Stimulated activated CD4-positive, alpha-beta T cell treated with anti-CD3 and anti-CD28 coated beads, TNF-alpha, amount 100 ng/mL, for 1 hour (primary cell): ENCODE measurements at regions not wholly inside any gene's neighbourhood (a gene's known extent, or its start where the extent isn't known, plus 50 kb on each side); places are given as distances from the start of the nearest gene placed in this dataset.

Experiments used
- DNase-seq, 3 donors: peaks; one replicate each; pipeline ENCODE4 v3.0.0-alpha.2; 2020; ENCODE audit warnings: low read depth in 3 of 3, low spot score in 1 of 3

DNA sequence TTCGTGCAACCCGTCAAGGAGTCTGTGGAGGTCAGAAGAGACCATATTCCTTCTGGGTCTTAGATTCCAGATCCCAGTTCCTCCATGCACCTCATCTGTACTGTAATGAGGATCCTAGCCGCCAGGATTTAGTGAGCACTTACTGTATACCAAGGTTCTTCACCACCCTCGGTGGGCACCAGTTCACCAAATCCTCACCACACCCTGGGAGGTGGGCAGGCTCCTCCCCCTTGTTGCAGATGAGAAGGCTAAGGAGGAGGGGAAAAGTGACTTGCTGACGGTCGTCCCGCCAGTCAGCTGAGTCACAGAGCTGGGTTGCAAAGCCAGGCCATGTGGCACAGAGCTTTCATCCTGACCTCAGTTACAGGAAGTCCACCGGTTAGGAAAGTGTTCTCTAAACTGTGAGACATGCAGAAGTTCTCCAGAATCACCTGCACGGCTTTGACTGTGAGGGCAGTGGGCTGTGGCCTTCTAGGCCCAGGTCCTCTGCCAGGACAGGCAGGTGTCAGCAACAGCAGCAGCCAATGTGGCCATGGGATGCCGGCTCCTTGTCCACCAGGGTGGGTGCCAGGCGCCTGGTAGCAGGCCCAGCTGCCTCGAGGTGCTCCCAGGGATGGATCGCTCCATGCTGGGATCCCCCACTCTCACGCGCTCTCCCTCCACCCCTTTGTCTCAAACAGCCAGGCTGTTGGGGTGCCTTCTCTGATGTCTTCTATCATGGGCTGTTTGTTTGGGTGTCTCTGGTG is 240.3 kb upstream of the GSE1 start:
- DNase-seq: no peak

DNA sequence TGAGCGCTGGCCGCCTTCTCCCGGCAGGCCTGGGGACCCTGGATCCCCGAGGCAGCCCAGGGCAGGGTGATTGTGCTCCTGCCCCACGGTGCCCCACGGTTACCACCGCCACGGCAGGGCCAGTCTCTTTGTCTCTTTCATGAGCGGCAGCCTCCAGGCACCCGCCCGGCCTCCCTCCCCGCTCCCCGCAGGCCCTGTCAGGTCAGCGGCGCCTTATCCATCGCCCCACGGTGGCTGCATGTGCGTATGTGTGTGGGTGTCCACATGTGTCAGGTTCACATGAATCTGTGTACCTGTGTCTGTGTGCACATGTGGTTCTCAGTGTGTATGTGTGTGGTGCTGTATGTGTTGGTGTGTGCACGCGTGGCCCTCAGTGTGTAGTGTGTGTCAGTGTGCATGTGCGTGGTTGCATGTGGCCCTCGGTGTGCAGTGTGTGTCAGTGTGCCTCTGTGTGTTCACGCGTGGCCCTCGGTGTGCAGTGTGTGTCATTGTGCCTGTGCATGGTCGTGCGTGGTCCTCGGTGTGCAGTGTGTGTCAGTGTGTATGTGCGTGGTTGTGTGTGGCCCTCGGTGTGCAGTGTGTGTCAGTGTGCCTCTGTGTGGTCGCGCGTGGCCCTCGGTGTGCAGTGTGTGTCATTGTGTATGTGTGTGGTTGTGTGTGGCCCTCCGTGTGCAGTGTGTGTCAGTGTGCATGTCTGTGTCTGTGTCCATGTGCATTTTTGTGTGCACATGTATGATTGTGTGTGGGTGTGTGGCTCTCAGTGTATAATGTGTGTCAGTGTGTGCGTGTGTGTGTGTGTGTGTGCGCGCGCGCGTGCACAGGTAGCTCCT is 239.2 kb upstream of the GSE1 start:
- DNase-seq: no peak

DNA sequence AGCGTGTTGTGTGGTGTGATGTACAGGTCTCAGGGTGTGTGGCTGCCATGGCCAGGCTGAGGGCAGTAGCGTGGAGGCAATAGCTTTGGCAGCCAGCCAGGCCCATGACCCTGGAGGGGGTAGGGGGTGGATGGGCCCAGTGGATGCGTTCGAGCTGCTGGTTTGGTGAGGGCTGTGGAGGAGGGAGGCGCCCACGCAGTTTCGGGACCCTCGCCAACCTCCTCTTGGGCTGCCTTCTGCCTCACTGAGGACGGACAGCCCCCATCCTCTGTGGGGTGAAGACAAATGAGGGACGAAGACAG is 238.6 kb upstream of the GSE1 start:
- DNase-seq: no peak

DNA sequence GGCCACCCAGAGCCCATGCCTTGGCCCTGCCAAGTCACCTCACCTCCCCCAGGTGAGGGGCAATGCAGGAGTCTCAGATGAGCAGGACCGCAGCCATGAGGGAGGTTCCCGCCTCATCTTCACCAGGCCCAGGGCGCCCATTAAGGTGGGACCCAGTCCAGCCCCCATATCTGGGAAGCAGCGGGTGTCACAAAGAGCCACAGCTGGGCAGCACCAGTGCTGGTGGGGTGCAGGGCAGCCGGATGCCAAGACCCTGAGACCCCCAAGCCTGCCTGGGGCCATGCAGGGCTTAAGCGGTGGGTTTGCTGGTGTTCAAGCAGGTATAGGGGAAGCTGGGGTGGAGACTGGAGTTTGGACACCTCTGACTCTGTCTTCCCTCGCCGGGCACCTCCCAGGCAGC is 237.8 kb upstream of the GSE1 start:
- DNase-seq: no peak

DNA sequence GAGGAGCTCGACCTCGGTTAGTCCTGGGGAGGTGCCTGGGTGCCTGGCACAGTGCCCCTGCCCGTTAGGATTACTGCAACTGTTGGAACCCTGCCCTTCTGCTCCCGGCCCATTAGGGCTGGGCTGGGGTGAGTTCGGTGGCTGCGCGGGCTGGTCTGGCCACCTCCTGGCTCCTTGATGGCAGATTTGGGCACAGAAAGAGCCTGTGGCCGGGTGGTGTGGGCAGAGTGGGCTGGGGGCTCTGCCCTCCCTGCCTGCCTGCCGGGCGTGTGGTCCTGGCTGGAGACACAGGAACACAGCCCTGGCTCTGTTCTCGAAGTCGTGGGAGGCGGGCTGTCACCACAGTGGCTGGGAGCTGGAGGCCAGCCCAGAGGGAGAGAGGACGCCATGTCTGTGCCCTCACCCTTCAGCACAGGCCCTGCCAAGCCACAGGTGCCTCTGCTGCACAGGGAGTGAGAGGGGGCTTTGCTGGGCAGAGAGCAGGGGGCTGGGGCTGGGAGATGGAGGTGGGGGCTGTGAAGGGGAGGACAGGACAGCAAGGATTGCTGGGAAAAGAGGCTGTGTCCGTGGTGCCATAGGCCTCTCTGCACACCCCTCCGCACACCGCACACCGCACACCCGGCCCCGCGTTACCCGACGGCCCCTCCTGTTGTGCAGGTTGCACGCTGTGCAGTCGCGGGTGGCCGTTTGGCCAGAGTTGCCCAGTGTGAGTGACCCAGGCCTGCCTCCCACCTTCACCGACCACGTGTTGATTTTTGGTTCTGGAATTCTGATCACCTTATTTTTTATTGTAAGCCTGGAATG is 236.6 kb upstream of the GSE1 start:
- no peak for DNase-seq

DNA sequence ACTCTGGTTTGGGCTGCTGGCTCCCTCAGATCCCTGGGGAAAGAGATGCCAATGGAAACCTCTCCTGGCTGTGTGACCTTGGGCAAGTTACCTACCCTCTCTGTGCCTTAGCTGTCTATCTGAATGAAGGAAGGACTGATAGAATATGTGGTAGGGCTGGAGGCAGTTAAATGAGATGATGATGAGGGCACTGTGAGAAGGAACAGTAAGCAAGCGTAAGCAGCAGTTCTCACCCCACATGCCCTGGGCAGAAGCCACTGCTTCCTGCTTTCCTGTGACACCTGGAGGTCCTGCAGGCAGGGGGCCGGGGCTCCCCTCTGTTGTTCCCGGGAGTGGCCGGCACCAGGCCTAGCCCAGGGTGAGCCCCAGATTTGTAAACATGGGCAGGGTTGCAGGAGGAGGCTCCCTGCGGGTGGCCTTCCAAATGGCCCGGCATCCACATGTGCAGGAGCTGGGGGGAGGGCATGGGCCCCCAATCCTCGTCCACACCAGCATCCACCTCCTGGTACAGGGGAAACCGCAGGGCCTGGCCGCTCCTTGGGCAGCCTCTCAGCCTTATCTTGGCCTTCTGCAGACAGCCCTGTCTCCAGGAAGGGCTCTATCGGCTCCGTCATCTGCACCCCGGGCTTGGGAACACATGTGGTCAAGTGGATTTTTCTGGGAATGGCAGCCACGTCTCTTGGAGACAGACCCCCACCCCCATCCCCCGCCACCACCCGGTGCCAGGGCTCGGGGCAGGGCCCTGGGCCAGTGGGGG is 235.6 kb upstream of the GSE1 start:
- DNase-seq: no peak

DNA sequence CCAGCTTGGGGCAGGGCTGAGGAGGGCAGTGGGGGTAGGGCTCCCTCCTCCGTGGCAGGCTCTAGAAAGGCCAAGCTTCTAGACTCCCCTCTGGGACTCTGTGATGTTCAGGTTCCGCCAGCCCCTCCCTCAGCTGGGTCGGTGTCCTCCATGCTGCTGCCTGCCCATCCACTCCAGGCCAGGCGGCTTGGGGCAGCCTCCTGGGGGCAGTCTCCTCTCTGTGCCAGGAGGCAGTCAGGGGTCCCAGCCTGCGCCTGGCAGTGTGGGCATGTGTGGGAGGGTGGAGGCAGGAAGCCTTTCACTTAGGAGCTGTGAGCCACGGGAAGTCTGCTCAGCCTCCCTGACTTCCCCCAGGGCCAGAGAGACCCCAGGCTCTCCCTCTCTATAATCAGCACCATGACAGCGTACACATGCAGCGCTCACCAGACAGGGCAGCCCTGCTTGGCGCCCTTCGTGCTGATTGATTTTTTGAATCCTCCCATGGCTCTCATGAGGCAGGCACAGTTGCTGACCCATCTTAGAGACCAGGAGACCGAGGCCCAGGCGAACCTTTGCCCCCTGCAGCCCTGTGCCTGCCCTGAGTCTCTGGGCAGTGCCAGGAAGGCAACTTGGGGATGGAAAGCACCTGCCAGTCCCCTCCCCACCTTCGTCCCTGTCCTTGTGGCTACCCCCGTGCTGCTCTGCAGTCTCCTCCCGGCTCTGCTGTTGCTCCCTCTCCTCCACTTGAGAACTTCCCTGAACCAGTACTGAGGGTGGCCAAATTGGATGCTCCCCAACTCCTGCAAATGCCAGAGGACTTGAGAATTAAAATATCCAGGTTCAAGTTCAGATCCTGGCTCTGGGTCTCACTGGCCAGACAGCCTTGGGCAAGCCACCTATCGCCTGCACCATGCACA is 234.7 kb upstream of the GSE1 start:
- DNase-seq: no peak

DNA sequence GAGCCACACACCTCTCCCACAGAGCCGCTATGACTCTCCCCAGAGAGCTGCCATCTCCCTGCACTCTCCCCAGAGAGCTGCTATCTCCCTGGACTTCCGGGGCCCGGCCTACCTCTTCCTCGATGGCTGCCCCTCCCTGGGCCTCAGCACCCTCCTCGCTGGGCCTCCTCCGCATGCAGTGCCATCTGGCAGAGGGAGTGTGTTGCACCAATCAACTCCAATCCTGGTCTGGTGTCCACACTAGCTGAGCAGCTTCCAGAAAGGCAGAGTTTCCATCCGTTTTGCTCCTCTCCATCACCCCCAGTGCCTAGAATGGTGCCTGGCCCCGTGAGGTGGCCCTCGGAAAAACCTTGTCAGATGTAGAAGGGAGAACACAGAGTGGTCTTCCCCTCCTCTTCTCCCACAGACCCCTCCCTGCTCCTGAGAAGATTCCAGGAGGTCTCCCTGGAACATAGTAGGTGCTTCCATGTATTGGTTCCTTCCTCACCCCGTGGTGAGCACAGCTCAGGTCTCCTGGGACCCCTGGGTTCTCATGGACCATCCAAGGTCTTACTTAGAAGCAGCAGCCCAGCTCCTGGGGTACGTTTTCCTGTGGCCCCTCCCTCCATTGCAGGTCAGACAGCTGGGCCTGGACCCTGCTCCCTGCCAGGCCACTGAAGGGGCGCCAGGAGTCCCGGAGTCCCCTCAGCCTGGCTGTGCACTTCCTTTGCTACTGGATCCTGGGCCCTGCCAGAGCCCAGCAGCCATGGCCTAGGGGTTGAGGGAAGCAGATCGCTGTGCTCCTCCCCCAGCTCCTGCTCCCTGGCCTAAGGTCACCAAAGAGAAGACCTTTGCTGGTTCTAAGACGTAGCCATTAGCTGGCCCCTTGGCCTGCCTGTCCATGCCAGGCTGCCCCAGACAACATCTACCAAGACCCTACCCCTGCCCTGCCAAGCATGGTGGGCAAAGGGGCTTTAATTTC is 233.8 kb upstream of the GSE1 start:
- no peak for DNase-seq

DNA sequence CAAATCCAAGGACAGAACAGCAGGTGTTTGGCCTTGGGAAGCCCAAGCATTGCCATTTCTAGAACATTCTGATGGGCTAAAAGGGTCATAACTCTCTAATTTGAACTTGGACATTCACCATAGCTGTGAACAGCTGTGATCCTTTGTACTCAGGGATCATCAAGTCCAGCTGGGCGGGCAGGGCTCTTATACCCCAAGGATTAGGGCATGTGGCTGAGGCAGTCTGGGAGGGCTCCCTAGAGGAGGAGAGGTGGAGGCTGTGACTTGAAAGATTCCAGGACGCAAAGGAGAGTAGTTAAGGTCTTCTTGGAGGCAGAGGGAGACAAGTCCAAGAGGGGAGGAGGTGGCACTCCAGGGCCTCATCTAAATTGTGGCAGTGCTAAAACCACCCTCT is 233.1 kb upstream of the GSE1 start:
- DNase-seq: no peak

DNA sequence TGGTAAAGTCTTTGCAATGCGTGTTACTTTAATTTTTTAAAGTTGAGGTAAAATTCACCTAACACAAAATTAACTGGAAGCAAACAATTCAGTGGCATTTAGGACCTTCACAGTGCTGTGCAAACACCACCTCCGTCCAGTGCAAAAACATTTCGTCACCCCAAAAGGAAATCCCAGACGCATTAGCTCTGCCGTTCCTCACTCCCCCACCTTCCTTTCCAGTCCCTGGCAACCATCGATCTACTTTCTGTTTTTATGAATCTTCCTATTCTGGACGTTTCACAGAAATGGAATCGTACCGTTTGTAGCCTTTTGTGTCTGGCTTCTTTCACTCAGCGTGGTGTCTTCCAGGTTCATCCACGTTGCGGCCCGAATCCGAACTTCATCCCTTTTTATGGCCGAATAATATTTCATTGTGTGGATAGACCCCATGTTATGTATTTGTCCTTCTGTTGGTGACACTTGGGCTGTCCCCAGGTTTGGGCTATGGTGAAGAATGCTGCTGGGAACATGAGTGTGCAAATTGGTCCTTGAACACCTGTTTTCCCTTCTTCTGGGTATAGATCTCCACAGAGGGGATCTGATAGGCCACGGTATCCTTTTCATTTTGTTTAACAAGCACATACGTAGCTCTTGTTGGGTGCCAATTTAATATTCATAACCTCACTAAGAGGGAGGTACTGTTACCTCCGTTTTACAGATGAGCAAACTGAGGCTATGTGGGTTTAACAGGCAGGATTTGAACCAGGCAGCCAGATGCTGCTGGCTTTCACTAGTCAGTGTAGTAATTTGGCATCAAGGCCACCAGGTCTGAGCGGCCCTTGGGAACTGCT is 232.0 kb upstream of the GSE1 start:
- DNase-seq: no peak

DNA sequence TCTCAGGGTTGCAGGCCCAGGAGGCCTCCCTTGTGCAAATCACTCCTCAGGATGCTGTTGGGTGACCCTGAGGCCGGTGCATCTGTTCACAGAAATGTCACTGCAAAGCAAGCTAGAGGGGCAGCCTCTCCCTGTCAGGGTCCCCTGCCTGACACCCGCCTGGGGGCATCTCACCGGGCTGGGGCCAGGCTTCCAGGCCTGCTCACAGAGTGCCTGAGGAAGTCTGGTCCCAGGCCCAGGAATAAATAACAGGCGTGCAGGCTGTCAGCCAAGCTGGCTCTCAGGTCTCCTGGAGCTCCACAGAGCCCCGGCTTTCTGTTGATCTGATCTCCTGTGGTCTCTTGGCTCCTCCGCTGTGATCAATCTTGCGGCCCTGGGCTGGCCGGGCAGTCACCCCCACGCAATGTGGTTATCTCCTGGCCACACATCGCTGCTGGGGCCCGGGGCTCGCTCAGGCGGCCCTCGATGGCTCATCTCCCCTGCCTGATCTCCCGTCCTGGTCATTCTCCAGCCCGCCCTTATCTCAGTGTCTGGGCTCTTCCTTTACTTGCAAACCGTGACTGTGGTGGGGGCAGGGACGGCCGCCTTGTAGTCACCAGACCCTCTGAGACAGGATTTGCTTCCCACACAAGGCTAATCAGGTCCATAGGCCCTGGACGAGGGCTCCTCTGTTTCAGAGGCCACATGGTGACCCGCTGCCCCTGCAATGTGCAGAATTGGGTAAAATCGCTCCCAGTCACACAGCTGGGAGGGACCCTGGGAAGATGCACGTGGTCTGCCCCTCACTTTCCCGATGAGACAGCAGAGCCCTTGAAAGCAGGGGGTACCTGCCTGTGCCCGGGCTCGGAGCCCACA is 231.2 kb upstream of the GSE1 start:
- DNase-seq: no peak

DNA sequence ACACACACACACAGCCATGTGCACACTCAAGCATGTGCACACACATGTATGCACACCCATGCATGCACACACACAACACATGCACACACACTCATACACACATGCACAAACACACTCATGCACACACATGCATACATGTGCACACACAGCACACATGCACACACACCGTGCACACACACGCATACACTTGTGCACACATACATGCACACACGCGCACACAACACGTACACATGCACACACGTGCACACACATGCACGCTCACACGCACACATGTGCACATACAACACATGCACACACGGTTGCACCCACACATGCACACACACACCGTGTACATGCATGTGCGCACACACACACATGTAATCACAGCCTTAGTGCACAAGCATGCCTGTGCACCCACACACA is 230.4 kb upstream of the GSE1 start:
- DNase-seq: no peak

DNA sequence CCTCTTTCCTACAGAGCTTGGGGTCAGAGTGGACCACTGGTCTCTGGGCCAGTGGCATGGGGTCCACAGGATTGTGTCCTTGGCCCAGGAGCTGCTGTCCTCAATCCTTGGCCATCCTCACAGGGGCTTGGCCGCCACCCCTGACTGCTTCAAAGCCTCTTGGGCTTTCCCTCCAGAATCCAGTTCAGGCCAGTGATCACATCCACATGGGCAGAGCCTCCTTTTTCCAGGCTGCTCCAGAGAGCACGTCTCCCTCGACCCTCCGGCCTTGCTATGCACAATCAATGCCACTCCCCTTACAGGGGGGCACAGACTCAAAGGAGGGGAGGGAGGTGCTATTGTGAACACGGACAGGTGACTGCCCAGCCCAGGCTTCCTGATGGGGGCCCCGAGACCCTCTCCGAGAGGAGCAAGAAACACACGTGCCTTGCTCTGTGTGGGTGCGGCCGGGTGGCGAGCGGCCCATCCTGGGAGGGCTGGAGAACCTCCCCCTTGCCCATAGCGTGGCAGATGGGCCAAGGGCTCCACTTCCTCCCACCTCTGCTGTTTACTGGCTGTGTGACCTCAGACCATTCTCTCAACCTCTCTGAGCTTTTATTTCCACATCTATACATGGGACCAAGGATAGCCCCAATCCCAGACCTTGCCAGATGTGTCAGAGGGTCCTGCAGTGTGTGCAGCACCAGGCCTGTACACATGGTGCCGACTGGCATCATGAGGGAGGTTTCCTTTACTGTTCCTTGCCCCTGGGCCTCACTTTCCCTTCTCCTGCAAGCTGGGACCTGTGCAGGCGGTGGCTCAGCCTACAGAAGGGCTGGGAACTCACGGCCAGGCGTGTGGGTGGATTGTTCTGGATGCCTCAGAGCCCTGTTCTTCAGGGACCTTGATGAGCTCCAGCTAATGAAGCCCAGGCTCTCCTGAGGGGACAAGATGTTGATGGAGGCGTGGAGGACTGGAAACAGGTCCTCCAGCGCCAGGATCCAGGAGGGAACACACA is 229.0 kb upstream of the GSE1 start:
- DNase-seq: no peak

DNA sequence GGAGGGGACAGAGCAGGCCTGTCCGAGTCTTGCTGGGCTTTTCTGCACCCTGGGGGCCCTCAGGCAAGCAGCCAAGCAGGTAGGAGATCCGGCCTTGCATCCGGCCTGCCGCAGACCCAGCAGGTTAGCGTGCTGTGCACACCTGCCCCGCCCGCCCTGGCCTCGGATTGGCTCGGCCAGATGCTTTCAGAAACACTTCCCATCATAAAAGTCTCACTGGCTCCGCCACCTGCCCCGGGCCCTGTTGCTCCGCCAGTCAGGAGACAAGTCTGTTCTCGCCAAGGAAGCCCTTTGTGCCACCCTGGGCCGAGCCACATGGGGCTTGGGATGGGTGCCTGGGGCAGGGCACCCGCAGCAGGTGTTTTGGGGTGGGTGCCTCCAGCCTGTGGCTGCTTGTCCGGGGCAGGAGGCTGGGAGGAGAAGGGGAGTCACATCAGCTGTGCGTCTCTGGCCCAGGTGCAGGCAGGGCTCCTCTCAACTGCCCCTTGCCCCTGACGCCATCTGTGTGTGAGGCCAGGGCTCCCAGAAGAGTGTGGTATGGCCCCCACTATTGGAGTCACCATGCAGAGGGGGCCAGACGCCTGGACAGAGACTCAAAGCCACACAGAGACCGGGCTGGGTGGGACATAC is 228.2 kb upstream of the GSE1 start:
- no peak for DNase-seq

DNA sequence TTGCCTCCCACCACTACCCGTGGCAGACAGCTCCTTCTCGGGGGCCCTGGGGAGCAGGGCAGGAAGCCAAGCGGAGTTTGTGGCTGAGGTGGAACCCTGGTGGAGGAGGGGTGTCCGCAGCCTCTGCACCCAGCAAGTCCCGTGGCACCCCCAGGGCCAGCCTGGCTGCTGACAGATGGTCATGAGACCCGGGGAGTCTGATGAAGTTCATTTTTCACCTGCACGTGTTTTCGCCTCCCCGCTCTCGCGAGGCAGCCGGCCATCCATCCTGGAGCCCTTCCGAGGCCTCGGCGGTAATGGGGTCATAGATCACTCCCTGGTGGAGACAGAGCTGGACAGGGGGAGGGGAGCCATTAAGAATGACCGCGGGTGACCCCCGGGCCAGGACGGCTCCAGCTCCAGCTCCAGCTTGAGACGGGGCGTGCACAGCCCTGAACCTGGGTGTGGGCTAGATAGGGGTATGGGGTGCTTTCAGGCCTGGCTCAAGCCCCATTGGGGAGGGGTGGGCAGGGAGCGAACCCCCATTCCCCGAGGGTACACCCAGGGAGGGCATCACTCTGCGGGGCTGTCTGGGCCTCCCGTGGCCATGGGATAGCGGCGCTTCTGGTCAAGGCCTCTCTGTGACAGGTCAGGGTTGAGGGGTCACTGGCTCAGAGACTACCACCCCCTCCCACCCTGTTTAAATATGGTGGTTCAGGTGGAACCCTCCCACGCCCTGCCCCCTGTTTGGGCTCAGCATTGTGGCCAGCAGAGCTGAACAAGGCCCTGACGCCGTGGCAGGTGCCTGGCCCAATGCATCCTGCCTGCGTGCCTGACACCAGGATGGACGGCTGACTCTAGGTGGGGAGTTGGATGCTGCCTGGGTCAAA is 227.4 kb upstream of the GSE1 start:
- DNase-seq: no peak
